CD4-positive, alpha-beta T cell treated with Interleukin-12 subunit alpha and Interleukin-12 subunit beta, for 1 hour (primary cell): ENCODE measurements at regions not wholly inside any gene's neighbourhood (a gene's known extent, or its start where the extent isn't known, plus 50 kb on each side); places are given as distances from the start of the nearest gene placed in this dataset.
A peak's percentile ranks its signal among the peaks of the same experiment; 100 is the strongest.
"Not testable (repeated sequence)": the region's sequence is repeated elsewhere in the genome, so short reads cannot be mapped to it uniquely, and the experiment has no call there.

ENCODE experiments used
- DNase-seq: peaks from one replicate; pipeline ENCODE4 v3.0.0-alpha.2; 2020

DNA sequence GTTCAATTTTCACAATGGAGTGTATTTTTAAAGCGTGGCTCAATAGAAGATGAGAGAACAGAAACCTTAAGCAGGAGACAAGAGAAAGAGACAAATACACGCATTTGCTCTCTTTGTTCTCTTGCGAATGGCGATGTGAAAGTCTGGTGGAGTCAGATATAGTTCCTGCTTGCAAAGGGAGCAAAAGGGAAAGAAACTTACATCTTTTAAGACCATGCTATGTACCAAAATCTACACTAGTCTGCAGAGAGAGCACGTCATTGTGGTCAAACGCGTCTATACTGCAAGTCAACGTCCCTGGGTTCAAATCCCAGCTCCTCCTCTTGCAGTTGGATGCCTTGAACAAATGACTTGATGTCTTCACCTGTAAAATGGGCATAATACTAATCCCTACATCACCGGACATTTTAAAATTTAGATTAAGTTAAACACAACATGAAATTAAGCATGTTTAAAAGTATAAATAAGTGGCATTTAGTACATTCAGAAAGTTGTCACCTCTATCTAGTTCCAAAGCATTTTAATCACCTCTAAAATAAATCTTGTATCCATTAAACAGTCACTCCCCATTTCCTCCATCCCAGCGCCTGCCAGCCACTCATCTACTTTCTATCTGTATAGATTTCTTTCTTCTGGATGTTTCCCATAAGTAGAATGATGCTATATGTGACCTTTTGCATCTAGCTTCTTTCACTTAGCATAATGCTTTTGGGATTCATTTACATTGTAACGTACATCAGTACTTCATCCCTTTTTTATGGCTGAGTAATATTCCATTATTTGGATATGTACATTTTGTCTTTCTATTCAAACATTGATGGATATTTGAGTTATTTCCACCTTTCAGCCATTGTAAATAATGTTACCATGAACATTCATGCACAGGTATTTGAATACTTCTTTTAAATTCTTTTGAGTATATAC is 406.9 kb downstream of the TMEM114 start:
- no peak for DNase-seq

DNA sequence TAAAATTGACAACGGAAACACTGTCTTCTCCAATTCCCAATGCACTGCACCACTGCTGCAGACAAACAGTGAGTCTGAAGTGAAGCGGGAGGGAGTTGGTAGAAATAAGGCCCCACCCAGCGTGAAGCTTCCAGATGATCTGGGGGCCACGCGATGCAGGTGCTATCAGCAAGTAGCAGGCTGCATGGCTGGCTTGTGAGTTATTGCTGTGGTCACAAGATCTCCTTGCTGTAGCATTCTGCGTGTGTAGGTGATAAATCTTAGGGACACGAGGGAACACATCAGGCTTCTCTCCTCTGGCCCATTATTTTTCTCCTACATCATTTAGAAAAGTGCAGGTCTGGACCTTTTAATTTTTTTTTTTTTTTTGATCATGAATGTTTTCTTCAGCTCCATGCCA is 407.6 kb downstream of the TMEM114 start:
- DNase-seq = no peak

DNA sequence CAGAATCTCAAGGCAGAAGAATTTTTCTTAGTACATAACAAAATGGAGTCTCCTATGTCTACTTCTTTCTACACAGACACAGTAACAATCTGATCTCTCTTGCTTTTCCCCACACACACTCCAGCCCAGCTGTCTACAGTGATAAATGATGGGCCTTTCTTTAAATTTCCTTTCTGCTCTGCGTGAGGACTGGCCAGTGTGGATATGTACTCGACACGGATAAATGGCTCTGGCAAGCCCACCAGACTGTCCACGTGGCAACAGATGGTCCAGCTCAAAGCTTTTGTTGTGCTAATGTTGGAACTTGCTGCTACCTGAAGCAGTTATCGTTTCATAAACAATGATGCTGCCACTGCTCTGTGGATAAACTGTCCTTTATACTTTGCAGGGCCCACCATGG is 410.7 kb downstream of the TMEM114 start:
- no peak for DNase-seq

DNA sequence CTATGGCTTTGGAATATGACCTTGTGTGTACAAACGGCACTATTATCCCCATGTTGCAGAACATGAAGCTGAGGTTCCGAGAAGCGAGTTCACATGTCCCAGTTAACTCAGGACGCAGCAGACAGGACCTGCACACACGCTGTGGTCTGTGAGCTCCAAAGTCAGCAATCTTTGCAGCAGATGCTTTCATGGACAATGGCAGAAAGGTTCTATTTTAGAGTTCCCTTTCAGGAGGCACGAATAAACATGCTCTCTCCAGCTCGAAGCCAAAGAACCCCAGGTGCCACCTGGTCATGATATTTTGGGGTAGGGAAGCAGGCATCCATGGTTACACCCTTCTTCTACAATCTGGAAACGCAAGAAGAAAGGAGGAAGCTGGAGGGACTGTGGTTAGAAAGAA is 412.0 kb downstream of the TMEM114 start:
- DNase-seq = no peak

DNA sequence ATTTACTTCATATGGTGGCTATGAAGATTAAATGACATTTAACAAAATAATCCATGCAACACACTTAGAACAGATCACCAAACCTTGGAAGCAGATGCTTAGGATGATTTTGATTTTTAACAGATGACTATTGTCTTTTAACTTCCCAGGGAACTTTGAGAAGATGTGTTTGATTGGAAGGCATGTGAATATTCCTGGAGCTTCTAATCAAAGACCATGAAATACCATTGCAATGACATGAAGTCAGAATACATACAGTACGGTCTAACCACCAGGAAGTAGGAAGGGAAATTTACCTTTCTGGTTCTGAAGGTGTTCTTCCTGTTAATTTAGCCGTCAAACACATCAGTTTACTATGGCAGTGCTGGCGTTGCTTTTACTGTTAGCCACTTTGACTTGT is 414.9 kb downstream of the TMEM114 start:
- DNase-seq = no peak

DNA sequence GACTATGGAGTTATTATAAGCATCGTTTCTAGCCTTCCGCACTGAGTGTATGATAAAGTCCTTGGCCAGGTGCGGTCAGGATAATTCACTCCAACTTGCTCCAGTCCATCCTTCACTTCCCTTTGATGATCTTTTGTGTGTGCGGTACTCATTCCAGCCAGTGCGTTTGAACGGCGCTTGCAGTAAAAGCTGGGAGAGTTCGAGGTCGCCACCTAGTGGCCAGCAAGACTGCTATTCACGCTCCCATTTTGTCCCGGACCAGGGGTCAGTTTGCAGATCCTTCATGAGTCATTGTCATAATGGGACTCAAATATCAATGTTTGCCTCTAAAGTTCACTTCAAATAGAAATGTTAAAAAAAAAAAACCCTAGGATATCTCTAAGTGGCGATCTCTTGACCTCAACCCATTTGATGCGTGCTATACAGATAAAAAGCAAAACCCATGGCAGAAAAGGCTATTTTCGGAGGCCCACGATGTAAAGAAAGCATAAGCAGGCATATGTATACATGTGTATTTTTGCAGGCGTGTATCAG is 417.1 kb downstream of the TMEM114 start:
- peak; percentile 0 for DNase-seq

DNA sequence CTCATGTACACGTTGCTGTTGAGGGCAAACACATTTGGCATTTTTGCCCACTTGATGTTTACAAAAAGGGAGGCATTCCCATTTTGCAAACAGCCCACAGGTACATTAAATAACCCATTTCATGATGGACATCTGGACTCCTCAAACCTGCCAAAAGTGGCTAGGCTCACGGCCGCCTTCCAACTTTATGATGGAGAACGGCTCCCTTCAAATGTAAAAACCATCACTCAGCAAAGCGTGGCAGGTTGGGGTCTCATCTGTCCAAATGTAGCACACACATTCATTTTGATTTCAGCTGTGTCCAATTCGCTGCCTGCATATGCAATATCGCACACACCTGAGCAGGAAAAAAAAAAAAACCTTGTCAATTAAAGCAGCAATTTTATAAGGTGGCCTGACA is 417.8 kb downstream of the TMEM114 start:
- DNase-seq = no peak

DNA sequence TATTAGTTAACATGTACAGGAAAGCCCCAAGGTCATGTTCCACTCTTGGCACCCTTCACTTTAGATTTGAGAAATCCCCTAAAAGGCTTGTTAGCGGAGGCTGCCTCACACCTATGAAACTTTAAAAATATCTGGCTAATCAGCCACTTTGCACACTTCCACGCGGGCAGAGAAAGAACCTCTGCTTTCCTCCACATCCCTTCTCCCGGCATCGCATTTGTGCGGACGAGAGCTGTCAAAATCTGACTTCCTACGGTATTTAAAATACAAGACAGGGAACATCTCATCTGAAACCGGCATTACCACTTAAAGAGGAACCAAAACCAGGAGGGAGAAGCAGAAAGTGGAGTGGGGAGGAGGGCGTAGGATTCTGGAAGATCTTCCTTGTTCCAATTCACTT is 422.3 kb downstream of the TMEM114 start:
- no peak for DNase-seq

DNA sequence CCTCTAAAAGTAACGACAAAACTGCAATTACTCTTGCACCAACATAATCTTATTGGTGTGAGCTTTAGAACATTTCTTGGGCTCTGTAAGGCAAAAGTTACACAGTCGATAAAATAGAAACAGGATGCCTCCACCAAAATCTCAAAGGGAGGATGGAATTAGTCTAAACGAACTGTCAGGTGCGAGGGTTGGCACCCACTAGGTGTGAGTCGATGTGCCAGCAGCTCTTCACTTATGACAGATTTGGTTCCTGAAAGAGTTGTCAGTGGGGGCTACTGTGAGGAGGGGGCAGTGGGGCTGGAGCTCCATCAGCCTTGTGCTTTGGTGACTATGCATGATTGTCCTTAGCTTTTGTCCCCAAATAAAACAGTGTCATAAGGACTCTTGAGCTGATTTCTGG is 422.9 kb downstream of the TMEM114 start:
- DNase-seq = no peak

DNA sequence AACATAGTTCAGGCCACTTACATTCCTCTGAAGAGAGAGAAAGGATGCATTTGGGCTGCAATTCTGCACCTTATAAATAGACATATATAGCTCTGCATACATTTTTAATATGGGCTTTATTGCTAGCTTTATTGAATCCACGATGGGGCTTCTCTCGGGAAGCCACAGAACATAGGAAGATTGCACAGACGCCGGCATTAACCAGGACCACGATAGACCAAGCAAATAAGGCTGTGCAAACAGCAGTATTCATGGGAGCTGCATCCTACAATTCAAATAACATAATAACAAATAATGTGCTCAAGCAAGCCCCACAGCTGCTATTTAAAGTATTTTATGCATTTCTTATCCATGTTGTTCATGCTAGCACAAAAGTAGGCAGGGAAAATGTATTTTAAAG is 432.3 kb downstream of the TMEM114 start:
- no peak for DNase-seq

DNA sequence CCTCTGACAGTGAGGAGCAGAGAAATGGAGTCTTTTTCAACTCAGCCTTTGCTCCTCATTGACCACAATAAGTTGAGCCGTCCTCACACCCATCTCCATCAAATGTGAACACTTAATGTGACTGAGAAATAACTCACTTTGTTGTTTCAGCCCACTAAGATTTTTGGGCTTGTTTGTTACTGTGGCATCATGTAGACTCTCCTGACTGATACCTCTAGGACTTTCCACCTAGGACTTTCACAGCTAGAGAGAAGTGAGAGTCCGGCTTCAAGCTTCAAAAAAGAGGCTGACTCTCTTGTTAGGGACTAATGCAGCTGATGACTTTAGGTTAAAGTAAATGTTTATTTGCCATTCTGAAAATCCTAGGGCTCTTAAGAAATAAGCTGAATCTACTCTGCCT is 435.0 kb downstream of the TMEM114 start:
- DNase-seq = no peak

DNA sequence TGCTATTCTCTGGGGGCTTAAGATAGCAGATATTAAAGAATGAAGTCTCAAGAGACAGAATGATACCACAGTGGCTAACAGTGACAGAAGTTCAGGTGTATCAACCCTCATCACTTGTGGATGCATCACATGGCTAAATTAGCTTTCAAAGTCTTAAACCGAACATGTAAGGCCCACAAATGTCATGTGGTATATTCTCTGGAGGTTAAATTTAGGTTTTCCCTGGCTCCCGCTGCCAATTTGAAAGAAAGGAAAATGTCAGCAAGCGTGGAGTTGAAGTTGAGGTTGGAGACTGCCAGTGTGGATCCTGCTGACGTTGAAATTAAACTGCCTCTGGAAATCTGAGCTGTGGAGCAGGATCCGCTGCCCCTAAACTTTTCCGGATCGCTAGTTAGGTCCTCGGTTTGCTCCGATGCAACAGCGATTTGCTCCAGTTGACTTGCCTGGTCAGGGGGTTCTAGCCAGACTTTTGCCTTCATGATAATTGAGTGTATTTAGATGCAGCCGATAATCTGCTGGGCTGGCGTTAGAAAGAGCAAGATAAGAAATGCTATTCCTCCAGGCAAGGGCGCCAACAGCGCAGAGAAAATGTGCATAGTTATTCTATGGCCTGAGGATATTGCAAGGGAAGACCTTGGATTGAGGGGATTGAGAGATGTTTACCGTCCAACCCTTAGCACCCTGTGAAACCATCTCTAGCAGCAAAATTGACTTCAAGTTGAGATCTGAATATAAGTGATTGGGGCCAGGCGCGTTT is 443.9 kb downstream of the TMEM114 start:
- DNase-seq = no peak

DNA sequence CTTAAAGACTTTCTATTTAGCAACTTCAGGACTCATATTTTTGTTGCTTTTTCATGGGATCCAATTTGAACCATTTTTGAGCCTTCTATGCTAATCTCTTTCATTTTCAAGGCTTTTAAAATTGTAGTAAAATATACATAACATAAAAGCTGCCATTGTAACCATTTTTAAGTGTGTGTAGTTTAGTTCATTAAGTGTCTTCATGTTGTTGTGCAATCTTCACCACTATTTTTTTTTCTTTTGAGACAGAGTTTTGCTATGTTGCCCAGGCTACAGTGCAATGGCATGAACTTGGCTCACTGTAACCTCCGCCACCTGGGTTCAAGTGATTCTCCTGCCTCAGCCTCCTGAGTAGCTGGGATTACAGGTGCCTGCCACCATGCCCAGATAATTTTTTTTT is 451.6 kb downstream of the TMEM114 start:
- DNase-seq = no peak

DNA sequence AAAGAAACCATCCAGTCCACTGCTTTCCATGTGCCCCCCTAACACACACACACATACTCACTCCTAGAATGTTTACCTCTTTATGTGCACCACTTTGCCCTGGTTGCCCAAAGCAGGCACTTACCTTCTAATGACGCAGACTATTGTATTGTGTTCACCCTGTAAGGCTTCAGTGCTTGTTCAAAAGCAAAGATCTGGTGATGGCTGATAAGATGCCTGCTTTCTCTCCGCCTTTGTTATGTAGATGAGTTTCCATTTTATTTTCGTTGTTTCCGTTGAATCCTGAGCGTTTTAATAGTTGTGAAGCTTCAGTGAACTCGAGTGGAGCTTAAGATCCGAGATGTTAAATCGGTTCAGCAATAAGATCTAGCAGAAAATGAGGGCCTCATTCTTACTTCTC is 452.7 kb downstream of the TMEM114 start:
- no peak for DNase-seq

DNA sequence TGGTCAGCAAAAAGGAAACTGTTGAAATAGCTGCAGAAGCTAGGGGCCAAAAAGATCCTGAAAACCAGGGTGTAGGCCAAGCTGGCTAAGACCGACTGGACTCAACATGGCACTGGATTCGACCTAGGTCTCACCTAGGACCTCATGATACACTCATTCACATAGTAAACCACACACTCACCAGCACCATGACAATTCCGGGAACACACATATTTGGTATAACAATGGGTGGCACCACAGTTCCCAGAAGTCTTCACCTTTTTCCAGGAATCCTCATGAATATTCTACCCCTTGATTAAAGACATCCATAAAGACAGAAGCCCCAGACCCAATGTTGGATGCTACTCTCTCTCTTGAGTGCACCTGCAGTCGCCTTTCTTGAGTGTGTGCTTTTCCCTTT is 460.1 kb downstream of the TMEM114 start:
- DNase-seq = no peak

DNA sequence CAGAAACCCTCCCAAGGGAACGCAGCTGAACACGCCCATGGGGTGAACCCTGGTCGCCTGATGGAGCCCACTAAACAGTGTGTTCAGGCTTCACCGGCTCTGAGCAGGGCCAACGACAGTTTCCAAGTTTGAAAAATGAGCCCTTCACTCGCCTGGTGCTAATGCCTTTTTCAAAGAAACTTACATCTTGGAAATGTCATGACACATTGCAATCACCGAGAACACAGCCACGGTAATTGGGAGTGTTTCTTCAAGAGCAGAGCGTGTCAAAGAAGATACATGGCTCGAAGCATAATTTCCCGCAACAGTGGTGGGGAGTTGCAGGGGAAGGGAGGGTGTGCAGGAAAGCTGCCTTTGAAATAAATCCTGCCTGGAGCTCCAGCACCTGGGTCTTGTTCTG is 463.2 kb downstream of the TMEM114 start:
- no peak for DNase-seq

DNA sequence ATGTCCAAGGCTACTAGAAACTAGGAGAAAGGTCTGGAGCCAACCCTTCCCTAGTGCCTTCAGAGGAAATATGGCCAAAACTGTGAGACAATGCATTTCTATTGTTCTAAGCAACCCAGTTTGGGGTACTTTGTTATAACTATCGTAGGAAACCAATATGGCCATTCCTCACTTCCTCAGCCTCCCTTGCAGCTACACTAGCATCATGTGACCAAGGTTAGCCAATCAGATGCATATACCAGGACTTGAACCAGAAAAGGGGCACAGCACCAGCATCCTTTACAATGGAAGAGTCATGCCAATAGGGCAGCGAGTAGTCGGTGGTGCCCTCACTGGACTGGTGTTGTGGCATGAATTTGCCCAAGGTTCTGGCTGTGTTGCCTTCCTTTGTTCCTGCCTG is 464.0 kb downstream of the TMEM114 start:
- DNase-seq = no peak

DNA sequence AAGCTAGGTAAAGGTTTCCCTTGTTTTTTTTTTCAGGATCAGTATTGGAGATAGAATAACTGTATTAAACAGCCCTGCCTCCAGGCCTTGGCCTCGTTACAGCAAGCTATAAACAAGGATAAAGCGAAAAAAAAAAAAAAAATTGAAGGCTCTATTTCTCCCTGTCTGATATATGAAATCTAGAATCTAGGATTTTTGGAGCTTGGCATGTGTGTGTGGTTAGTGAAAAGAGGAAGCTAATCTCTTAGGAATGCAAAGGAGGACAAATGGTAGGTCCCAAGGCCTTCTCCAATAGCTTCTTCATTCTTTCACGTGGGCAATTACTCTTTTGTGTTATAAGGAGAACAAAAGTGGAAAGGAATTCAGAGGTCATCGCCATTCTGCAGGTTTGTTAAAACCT is 470.3 kb downstream of the TMEM114 start:
- DNase-seq = no peak

DNA sequence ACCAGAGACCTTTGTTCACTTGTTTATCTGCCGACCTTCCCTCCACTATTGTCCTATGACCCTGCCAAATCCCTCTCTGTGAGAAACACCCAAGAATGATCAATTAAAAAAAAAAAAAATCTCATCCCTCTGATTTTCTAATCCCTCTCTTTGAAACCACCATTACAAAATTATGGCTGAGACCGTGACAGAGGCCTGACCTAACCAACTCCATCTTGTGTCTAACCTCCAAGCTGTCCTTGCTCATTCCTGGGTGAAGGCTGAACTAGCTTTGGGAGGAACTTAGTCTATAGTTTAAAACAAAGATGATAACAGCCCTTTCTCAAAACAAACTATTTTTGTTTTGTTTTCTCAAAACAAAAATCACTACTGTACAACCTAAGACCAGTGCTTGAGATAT is 474.5 kb downstream of the TMEM114 start:
- DNase-seq = no peak

DNA sequence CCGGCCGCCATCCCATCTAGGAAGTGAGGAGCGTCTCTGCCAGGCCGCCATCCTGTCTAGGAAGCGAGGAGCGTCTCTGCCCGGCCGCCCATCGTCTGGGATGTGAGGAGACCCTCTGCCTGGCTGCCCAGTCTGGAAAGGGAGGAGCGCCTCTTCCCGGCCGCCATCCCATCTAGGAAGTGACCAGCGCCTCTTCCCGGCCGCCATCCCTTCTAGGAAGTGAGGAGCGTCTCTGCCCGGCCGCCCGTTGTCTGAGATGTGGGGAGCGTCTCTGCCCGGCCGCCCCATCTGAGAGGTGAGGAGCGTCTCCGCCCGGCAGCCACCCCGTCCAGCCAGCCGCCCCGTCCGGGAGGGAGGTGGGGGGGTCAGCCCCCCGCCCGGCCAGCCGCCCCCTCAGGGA is 475.4 kb downstream of the TMEM114 start:
- not testable (repeated sequence) for DNase-seq

DNA sequence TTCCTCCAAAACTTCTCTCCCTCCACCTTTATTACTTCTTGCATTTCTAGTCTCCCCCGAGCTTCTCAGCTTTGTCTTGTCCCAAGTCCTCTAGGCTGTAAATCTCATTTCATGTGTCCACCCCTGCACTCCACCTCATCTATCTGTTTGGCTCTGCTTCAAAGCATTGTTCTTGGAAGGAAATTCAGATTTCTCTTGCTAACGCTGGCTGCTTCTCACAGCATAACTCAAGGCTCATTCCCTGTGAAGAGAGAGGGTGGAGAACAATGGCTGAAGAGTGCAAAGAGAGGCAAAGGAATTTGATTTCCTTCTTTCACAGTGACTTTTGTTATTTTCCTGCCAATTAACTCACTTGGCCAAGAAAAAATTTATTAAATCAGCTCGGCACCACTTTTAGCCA is 476.5 kb downstream of the TMEM114 start:
- no peak for DNase-seq

DNA sequence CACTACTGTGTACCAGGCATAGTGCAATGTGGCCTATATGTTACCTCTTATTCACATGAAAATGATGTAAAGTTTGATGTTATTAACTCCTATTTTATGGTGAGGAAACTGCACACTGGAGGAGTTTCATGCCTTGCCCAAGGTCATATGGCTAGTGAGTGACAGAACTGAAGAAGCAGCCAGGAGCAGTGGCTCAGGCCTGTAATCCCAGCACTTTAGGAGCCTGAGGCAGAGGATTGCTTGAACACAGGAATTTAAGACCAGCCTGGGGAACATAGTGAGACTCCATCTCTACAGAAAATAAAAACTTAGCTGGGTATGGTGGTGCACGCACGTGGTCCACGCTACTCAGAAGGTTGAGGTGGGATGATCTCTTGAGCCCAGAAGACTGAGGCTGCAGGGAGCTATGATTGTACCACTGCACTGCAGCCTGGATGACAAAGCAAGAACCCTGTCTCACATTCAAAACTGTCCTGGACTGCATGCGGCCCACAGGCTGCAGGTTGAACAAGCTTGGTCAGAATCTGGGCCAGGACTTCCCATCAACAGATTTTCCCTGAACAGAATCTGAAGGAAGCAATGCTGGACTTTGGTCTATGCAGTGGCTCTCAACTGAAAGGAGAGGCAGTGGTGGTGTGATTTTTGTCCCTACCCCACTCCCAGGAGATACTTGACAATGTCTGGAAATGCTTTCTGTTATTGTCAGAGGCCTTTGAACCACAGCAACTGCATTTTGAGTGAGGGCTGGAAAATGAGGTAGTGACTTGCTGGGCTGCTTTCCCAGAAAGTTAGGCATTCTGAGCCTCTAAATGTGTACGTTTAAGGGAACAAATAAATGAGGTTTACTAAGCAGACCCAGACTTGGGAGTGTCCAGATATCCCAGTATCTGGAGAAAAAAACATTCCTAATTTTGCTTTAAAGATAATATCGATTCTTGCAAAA is 479.5 kb downstream of the TMEM114 start:
- no peak for DNase-seq
